ENCODE measurements at regions not wholly inside any gene's neighbourhood (a gene's known extent, or its start where the extent isn't known, plus 50 kb on each side); places are given as distances from the start of the nearest gene placed in this dataset.

DNA sequence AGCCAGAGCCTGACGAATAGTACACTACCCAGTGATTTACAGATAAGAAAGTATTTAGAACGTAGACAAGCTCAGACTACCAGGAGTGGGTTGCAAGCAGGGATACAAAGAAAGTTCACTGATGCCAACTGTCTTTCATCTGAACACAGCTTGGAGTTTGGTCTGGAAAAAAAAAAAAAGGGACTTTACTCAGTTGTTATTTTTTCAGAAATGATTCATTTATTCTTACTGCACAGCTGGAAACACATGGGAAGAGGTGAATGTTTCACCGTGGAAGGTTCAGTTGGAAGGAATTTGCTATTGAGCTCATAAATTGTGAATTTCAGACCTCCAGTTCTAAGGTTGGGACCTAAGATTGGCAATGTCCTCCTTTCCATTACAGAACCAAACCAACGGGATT, 259.7 kb downstream of the ETAA1 start:
- H3K9me3 ChIP-seq (ENCODE audit: low read depth, low read length, poor library complexity, severe bottlenecking) = peaks cover 4% of the 10 kb centered on the region
- POLR2A ChIA-PET (ENCODE audit: low non-redundant PET) = no interaction called here
- DNase-seq (ENCODE audit: low spot score) = no peak
- H3K27me3 ChIP-seq (replicated peaks; ENCODE audit: insufficient read depth, low read depth, low read length, poor library complexity) = no peaks in the 10 kb centered on the region
- CTCF ChIA-PET = no interaction called here
- intact Hi-C loops (cut with micrococcal nuclease; ENCODE audit: unreplicated experiment) = loop anchor here (10.0 kb wide), 3 partner anchors 188 to 1222 kb away; partner anchors contain the start of gene MEIS1
- no peak overlapping the region for H3K4me3 ChIP-seq (ENCODE audit: low read depth, low read length, poor library complexity, severe bottlenecking)
- H3K4me1 ChIP-seq (ENCODE audit: insufficient read depth, low read length, poor library complexity, severe bottlenecking) = peaks cover 1% of the 10 kb centered on the region
- H3K27ac ChIP-seq (ENCODE audit: low read depth, low read length, poor library complexity, severe bottlenecking) = no peak overlapping the region
- H3K36me3 ChIP-seq (ENCODE audit: insufficient read depth, low read length, poor library complexity, severe bottlenecking) = no peaks in the 10 kb centered on the region
- TF ChIP-seq EZH2 (IDR thresholded peaks at IDR 0.05; ENCODE audit: borderline replicate concordance, low read depth, low read length, poor library complexity, severe bottlenecking) = no peak
- TF ChIP-seq, protein P1, sequence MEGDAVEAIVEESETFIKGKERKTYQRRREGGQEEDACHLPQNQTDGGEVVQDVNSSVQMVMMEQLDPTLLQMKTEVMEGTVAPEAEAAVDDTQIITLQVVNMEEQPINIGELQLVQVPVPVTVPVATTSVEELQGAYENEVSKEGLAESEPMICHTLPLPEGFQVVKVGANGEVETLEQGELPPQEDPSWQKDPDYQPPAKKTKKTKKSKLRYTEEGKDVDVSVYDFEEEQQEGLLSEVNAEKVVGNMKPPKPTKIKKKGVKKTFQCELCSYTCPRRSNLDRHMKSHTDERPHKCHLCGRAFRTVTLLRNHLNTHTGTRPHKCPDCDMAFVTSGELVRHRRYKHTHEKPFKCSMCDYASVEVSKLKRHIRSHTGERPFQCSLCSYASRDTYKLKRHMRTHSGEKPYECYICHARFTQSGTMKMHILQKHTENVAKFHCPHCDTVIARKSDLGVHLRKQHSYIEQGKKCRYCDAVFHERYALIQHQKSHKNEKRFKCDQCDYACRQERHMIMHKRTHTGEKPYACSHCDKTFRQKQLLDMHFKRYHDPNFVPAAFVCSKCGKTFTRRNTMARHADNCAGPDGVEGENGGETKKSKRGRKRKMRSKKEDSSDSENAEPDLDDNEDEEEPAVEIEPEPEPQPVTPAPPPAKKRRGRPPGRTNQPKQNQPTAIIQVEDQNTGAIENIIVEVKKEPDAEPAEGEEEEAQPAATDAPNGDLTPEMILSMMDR (conservative IDR thresholded peaks at IDR 0.05; ENCODE audit: low read depth, low read length) = no peak
- BruUV-seq (replicated peaks) = no TSS peak

DNA sequence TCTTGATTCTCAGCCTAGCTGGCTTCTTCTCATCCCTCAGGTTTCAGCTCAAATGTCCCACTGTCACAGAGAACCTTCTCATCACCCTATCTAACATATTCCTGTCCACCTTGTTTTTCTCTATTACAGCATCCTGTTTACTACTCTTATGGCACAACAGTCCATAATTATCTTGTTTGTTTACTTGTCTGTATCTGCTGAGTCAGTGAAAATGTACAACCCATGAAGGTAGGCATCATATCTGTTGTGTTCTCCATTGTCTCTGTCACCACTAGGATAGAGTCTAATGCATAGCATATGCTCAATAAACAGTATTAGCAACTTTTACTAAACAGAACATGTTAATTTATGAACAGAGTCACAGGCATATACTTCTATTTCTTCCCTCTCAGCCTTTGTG, 261.7 kb downstream of the ETAA1 start:
- intact Hi-C loops (cut with micrococcal nuclease; ENCODE audit: unreplicated experiment) = loop anchor here (10.0 kb wide), 3 partner anchors 186 to 1224 kb away; partner anchors contain the start of gene MEIS1
- no peak for DNase-seq (ENCODE audit: low spot score)
- TF ChIP-seq, protein P1 (conservative IDR thresholded peaks at IDR 0.05; ENCODE audit: low read depth, low read length) = no peak

DNA sequence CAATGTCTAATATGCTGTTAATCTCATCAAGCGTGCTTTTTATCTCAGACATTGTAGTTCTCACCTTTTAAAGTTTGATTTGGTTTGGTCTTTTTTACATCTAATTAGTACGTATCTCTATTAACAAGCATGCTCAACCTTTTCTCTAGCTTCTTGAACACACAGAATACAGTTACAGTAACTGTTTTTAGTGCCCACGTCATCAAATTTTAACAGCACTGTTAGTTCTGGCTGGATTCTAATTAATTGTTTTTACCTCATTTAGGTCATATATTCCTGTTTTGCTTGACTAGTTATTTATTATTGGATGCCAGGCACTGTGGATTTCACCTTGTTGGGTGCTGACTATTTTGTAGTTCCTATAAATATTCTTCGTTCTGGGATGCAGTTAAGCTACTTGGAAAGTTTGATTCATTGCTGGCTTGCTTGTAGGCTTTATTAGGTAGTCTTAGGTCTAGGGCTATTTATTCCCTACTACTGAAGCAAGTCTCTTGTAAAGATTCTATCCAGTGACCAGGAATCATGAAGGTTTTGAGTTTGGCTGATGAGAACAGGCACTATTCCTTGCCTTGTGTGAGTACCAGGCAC, 263.0 kb downstream of the ETAA1 start:
- POLR2A ChIA-PET (ENCODE audit: low non-redundant PET) = no interaction called here
- CTCF ChIA-PET = no interaction called here

More for the DNA sequence above, 261.7 kb downstream of the ETAA1 start:
- no TSS peak for BruUV-seq (replicated peaks)
- no peaks in the 10 kb centered on the region for H3K36me3 ChIP-seq (ENCODE audit: insufficient read depth, low read length, poor library complexity, severe bottlenecking)
- H3K9me3 ChIP-seq (ENCODE audit: low read depth, low read length, poor library complexity, severe bottlenecking) = peaks cover 4% of the 10 kb centered on the region
- ChIA-PET POLR2A (ENCODE audit: low non-redundant PET) (no interaction called here), CTCF (no interaction called here)
- no peaks in the 10 kb centered on the region for H3K4me1 ChIP-seq (ENCODE audit: insufficient read depth, low read length, poor library complexity, severe bottlenecking)
- H3K27ac ChIP-seq (ENCODE audit: low read depth, low read length, poor library complexity, severe bottlenecking) = no peak overlapping the region
- no peaks in the 10 kb centered on the region for H3K27me3 ChIP-seq (replicated peaks; ENCODE audit: insufficient read depth, low read depth, low read length, poor library complexity)
- H3K4me3 ChIP-seq (ENCODE audit: low read depth, low read length, poor library complexity, severe bottlenecking) = no peak overlapping the region

More for the DNA sequence above, 263.0 kb downstream of the ETAA1 start:
- Histone ChIP-seq H3K27ac (ENCODE audit: low read depth, low read length, poor library complexity, severe bottlenecking) (no peak overlapping the region), H3K27me3 (replicated peaks; ENCODE audit: insufficient read depth, low read depth, low read length, poor library complexity) (no peaks in the 10 kb centered on the region), H3K4me1 (ENCODE audit: insufficient read depth, low read length, poor library complexity, severe bottlenecking) (no peaks in the 10 kb centered on the region), H3K36me3 (ENCODE audit: insufficient read depth, low read length, poor library complexity, severe bottlenecking) (no peaks in the 10 kb centered on the region), H3K9me3 (ENCODE audit: low read depth, low read length, poor library complexity, severe bottlenecking) (peaks cover 4% of the 10 kb centered on the region), H3K4me3 (ENCODE audit: low read depth, low read length, poor library complexity, severe bottlenecking) (no peak overlapping the region)
- DNase-seq (ENCODE audit: low spot score) = no peak
- no TSS peak for BruUV-seq (replicated peaks)
- no peak for TF ChIP-seq EZH2 (IDR thresholded peaks at IDR 0.05; ENCODE audit: borderline replicate concordance, low read depth, low read length, poor library complexity, severe bottlenecking)
- TF ChIP-seq, protein P1 (conservative IDR thresholded peaks at IDR 0.05; ENCODE audit: low read depth, low read length) = no peak
- intact Hi-C loops (cut with micrococcal nuclease; ENCODE audit: unreplicated experiment) = no loop called here
